ENCODE measurements at regions not wholly inside any gene's neighbourhood (a gene's known extent, or its start where the extent isn't known, plus 50 kb on each side); places are given as distances from the start of the nearest gene placed in this dataset.
"Not testable (repeated sequence)": the region's sequence is repeated elsewhere in the genome, so short reads cannot be mapped to it uniquely, and the experiment has no call there.

DNA sequence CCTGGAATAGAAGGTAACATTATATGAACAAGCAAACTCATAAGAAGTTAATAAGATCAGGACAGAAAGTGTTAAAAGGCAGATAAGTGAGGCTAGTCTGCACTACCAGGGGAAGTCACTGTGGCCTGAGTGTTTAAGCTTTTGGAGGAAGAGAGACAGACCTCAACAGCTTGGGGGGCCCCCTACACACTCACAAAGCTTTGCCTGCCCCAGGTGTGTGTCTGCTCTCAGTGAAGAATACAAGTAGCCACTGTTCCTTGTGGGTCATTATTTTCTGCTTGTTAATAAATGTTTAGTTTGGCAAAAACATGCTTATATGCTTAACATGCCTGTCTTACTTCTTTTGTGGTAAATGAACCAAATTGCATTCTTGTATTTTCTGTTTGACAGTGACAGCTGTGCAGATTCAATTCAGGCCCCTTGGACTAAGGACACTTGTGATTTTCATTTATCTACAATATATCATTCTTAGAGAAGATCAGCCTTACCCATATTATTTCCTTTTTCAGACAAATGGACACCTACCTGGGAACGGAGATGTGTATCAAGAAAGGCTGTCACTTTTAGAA is 50.7 kb upstream of the C12orf71 start:
- no peak for DNase-seq

DNA sequence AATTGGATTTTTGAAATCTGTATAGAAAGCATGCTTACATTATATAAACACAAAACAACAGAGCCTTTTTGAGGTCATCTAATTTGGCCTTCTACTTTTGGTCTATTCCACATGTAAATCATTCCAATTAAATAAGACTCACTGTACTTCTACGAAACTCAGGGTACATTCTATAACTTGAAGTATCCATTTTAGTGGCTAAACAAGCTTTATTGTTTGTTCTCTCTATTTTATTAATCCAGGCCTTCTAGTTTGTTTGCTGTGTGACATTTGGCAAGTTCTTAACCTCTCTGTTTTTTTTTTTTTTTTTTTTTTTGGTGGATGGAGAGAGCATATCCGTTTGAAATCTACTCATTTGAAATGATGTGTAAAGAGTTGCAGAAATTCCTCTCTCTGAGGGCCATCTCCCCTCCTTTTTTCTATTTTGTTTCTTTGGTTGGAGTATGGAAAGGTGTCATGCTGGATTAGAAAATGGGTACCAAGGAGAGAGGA is 58.1 kb upstream of the C12orf71 start:
- DNase-seq, result no peak

DNA sequence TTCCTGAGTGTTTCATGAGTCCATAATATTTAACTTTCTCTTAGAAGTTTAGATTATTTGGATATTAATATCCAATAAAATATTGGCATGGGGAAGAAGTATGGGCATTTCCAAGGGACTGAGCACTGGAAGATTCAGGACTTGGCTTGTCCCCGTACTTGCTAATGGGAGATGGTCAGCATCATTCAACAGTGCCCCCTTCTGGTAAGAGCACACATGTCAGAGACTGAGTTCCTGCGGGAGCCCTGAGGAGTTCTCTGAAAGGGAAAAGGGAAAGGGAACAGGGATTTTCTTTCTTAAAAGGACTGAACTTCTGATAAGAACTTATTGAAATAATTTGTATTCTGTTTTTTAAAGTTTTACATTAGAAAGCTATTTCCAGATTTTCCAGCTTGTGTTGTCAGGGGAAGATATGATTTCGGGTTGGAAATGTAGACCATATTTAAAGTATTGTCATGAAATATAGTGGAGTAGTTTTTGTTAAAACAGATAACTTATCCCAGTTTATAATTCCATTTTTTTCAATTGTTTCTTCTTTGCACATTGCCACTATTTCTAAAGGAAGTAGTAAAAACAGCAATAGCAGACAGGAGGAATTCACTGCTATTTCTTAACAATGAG is 59.8 kb upstream of the C12orf71 start:
- DNase-seq, result peak; percentile 52

DNA sequence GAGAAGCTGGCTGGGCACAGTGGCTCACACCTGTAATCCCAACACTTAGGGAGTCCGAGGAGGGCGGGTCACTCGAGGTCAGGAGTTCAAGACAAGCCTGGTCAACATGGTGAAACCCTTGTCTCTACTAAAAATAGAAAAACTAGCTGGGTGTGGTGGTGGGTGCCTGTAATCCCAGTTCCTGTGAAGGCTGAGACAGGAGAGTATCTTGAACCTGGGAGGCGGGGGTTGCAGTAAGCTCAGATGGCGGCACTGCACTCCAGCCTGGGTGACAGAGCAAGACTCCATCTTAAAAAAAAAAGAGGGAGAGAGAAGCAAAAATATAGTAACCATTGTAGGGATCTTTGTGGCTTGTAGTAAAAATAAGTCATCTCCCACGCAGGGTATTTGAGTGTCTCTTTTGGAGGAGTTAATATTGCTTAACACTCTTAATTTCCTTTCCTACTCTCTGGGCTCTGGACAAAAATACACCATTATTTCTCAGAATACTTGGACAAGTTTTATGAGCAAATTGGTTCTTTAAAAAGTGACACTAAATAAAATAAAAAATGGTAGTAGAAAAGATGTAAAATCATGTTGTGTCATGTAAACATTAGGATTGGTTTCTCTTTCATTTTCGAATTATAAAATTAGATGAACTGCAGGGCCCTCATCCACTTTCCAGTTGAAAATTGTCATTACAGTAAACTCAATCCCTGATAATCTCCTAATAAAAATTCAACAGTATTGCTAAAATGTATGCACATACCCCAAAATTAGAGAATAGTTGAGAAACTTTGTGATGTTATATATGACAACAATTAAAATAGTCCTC is 61.1 kb upstream of the C12orf71 start:
- no peak for DNase-seq

DNA sequence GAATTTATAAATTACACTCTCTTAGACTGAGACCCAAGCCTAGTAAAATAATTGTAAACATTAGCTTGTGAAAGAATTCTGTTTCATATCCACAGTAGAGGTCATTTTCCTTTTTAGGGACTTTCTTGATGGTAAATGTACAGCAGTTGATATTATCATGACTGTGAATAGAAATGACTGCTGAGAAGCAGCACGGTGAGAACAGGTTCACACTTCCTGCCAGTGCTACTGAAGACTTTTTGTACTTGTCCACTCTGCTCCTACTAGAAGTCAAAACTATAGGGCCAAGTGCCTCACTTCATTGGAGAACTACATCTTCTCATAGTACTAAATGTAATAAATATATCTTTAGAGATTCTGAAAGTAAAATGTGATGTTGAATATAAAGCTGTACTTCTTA is 63.3 kb upstream of the C12orf71 start:
- not testable (repeated sequence) for DNase-seq

DNA sequence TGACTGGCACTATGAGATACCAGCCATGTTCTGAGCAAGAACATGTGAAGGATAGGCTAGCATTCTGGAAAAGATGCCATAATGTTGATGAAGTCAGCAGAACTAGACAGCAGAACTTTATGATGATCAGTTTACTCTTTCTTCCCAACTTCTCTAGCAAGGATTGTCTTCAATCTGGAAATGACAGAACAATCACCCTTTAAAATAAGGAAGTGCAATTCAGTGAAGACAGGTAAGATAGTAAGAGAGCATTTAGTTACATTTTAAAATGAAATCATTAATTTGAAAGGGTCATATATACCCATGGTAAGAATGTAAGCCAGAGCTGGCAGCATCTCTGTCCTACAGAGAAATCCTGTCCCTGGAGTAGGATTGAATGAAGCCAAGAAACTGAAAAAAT is 66.0 kb upstream of the C12orf71 start:
- no peak for DNase-seq

DNA sequence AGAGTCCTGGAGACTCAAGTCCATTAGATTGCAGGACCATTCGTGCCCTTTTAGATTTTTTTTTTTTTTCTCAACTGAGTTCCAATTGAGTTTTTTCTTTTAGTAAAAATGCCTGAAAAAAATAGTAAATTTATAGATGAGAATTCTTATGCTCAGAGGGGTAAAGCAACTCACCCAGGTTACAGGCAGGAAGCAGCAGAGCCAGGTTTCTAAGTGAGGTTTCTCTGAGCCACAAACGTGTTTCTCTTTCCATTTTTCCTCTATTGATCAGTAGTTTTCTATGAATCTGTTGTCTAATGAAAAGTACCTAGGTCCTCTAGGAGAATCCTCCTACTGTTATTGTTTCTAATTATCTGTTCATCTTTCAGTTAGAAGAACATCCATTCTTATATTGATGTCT is 66.4 kb upstream of the C12orf71 start:
- DNase-seq, result no peak

DNA sequence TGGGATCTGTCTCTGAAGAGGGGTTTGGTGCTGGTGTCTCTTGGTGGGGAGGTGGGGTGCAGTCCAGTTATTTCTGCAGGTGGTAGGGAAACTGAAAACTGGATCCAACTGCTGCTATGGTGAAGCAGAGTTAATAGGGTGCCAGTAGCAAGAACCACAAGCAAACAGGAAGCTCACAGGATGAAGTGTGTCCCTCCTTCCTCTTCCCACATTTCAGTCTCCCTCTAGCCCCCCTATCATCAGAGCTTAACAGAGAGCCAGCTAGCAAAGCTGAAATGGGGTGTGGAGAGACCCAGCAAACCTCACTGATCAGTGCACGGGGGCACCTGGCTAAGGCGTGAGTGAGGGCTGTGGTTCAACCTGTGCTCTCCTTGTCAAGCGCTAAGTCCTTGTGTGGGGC is 69.1 kb upstream of the C12orf71 start:
- DNase-seq, result no peak

DNA sequence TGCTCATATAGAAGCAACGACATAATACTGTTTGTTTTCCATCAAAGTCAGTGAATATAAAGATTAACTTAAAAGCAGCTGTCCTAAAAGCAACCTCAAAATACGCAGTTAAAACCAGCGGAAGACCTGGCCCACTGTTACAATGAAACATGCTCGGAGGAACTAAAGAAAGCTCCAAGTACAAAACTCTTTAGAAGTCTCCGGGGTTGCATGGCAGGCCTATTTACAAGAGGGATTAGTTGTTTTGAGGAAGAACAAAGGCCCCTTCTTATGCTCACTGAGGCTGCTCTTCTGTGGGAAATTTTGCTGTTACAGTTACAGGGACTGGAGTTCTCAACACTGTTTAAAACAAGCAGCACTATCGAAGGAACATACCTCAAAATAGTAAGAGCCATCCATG is 75.9 kb upstream of the C12orf71 start:
- DNase-seq, result no peak

DNA sequence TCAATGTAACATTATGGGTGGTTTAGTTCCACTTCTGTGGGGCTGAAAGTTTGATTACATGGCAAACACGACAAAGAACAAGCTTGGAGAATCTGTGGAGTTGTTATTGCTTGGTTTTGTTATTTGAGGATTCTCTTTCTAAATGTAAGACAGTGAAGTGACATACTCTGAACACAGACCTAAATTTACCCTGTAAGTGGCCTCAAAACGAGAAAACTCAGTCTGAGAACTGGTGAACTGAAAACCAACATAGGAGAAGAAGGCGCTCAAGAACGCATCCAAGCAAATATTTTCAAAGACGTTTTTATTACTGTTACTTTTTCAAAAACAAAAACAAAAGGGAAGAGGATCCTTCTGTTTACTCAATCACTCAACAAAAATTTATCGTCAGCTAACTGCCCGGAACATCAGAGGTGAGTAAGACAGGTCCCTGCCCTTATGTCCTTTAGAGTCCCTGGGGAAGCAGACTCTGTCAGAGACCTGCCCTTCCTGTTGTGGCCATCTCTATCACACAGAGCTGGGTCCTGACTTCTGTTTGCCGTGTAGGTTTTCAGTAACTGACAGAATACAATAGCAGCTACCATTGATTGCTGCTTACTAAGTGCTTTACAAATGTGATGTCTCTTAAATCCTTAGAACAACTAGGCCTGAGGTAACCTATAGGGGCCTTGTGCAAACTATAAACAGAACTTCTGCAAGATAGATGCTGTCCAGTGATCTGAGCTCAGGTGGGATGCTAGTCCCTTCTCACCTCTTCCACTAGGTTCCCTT is 79.3 kb upstream of the C12orf71 start:
- DNase-seq, result no peak

DNA sequence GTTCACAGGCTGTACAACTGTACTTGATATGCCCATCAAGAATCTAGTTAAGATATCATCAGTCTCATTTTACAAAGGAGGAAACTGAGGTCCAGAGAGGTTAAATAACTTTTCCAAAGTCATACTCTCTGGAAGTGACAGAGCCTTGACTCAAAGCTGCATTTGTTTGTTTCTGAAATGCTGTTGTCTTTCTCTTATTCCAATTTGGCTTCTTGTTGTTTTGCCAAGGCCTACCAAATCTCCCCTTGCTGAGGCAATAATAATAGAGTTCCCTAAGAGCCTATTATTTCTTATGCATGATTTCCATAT is 79.8 kb upstream of the C12orf71 start:
- DNase-seq, result no peak

DNA sequence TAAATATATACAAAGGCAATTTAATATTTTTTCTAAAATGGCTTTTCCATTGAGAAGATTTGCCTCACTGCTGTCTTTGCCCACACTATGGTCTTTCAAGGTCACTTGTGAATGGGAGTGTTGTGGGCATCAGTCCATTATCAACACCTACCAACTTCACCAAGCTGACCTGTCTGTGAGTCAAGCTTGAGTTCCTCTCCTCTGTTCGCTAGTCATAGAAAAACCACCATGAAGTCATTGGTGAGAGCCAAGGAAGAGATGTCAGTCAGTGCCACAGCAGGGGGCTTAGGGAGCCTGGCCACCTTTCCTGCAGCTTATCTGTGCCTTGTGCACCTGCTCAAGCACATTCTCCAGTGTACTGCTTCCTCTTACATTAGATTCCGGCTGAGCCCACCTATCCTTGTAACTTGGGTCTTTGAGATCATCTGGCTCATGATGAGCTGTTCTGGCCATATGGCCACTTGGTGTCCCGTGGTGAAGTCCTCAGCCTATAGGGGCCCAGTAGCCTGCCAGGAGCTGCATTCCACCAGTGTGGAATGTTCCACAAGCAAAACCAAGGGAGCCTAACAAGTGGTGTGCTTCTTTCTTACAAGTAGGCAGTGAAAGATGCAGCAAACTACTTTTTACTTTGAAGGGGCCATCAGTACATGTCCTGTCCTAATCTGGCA is 80.8 kb upstream of the C12orf71 start:
- DNase-seq, result no peak

DNA sequence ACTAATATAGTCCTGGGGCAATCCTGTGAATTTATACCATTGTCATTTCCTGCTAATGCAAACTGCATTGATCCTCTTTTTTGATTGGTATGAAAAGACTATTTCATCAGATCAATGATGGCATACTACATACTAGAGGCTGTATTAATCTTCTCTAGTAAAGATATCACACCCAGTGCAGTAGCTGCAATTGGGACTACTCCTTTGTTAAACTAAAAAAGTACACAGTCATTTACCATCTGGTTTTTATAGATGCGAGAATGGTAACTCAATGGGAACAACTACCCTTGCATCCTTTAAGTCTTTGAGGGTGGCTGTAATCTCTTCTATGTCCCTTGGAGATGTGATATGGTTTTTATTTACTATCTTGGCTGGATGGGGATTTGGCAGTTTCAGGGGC is 80.2 kb upstream of the STK38L start:
- DNase-seq, result no peak

DNA sequence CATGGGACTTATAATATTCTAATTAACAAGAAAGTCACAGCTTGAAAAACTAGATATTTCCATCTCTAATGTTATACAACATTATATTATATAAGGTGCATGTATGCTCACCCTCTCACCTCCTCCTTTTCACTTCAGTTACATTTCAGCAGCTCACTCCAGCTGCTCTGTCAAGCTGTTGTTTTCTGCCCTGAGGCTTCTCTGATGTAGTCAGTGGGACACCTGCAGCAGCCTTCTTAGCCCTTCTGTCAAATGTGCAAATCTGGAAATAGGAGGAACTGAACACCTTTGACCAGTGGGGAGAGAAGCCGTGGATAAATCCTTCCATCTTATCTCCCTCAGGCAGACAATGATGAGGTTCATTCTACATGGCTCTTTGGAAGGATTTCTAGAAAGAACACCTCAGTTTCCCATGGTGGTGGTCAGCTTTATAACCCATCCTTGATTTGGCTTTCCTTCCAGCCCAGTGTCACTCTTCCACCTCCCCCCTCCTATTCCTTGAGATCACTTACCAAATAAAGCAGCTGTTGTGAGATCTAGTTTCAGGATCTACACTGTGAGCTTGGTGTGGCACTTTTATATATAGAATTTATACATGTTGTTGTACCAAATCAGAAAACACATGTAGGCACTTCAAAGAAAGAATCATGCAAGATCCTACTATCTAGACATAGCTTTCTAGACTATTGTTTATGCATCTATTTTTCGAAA is 79.6 kb upstream of the STK38L start:
- no peak for DNase-seq

DNA sequence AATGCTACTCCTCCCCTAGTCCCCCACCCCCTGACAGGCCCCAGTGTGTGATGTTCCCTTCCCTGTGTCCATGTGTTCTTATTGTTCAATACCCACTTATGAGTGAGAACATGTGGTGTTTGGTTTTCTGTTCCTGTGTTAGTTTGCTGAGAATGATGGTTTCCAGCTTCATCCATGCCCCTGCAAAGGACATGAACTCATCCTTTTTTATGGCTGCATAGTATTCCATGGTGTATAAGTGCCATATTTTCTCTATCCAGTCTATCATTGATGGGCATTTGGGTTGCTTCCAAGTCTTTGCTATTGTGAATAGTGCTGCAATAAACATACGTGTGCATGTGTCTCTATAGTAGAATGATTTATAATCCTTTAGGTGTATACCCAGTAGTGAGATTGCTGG is 78.1 kb upstream of the STK38L start:
- DNase-seq, result not testable (repeated sequence)

DNA sequence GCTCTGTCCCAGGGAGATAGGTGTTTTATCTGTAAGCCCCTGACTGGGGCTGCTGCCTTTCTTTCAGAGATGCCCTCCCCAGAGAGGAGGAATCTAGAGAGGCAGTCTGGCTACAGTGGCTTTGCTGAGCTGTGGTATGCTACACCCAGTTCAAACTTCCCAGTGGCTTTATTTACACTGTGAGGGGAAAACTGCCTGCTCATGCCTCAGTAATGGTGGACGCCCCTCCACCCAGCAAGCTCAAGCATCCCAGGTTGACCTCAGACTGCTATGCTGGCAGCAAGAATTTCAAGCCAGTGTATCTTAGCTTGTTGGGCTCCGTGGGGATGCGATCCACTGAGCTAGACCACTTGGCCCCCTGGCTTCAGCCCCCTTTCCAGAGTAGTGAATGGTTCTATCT is 72.6 kb upstream of the STK38L start:
- not testable (repeated sequence) for DNase-seq

DNA sequence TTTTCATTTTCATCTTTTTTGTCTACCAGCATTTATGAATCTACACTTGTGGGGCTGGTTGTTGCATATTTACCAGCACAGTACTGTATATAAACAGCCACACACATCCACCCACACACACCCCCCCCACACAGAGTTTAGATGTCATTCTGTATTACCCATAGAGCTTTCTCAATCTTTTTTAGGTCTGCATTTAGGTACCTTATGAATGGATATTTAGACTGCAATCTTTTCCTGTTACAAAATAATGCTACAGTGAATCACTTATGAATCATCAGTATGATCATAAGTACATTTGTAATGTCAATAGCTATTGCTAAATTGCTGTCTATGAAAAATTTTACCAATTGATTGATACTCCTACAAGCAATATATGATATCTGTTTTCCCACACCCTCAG is 67.3 kb upstream of the STK38L start:
- DNase-seq, result no peak

DNA sequence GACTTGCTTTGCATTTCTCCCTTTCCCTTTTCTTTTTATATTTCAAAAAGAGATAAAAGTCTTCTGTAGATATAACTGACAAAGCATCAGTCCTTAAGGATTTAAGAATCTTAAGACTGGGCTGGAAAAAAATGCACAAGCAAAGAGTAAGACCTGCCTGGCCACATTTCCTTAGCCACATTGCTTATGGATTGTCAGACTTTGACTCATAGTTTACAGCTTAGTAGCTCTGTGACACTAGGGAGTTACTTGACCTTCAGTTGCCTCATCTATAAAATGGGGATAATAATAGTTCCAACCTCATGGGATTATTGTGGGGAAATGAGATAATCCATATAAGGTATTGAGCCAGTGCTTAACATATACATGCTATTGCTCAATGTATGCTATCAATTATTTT is 66.4 kb upstream of the STK38L start:
- no peak for DNase-seq

DNA sequence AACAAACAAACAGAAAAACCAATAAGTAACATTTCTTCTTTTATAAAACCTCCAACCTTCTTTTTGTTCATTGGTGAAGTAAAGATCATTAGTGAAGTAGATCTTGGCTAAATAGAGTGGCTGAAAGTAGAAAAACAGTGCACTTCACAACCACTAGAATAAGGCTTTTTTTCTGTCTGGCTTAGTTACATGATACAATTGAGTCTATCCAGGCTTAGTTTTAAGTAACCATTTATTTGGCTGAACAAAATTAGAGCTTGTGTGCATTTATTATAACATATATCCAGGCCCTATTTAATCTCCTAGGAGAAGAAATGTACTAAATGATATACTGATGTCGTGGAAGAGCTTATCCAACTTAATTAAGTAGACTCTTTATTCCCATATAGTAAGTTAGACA is 65.8 kb upstream of the STK38L start:
- no peak for DNase-seq

DNA sequence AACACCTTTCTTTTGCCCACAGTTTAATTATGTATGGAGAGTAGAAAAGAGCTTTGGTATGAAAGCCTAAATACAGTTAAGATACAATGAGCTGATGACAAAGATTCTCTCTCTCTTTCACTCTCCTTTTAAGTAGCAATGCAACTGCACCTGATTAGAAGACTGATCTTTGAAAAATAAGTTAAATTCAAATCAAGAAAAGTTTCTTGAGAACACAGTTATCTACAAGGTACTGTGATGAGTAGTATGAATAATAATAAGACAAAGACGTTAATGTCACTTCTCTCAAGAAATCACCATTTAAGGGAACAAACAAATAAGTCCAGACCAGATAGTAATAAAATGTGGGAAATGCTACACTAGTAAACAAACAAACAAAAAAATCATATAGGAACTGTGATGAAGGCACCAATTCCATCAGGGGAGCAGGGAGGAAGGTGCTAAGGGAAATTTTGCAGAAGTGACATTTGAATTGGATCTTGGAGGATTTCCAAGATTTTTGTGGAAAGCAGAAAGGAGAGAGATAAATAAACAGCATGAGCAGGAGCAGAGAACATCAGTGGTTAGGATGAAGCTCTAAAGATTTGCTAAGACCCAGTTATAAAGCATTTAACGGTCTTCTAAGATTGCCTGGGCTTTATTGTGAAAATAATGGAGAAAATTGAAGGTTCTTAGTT is 65.2 kb upstream of the STK38L start:
- DNase-seq, result no peak

DNA sequence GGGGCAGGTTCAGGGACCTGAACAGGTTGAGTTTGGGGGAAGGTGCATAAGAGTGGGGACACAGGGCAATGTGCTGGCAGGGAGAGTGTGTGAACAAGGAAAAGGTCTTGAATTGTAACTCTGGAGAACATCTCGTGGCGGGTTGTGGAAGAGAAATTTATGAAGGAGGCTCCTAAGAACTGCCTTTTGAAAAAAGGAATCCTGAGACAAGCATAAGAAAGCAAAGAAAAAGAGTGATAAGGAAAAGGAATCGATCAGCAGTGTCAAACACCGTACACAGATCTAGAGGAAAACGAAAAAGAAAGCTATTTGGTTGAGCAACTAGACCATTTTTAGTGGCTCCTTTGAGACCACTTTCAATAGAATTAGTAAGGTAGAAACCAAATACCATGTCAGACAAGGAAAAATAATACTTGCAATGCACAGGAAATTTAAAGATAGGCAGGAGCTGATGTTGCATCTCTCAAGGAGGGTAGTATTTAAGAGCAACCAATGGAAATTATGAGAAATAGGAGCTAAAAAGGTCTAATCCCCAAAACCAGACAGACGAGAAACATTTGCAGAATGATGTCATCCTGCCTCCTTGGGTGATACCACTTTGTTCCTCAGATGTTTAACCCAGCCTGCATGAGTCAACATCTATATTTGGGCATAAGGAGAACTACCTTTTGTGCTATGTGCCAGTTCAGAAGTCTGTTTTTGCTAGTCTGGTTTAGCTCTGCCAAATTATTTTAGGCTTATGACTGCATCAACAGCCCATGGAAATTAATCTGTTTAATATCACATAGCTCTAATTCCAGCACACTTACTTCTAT is 64.5 kb upstream of the STK38L start:
- peak; percentile 10 for DNase-seq
